ENCODE measurements at regions not wholly inside any gene's neighbourhood (a gene's known extent, or its start where the extent isn't known, plus 50 kb on each side); places are given as distances from the start of the nearest gene placed in this dataset.
"Not testable (repeated sequence)": the region's sequence is repeated elsewhere in the genome, so short reads cannot be mapped to it uniquely, and the experiment has no call there.

DNA sequence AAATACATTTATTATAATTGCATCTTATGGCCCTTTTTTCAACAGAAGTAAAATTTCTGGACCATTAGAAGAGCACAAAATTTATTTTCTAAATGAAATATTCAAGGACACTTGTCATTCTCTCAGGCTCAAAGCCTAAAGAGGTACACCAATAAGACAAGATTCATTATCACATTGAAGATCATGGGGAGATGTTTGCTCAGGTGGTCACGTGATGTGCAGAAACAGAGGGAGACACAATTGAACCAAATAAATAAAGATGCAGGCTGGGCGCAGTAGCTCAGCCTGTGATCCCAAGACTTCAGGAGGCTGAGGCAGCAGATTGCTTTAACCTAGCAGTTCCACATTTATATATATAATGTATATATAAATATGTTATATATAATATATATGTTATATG lies 53.2 kb upstream of the TMEM254 start:
- no peak for DNase-seq
- Histone ChIP-seq H3K27ac (ENCODE audit: low read length) (no peak overlapping the region), H3K36me3 (ENCODE audit: control insufficient read depth, insufficient read depth, low read length) (no peaks in the 10 kb centered on the region), H3K9me3 (replicated peaks; ENCODE audit: control insufficient read depth, low read depth, low read length) (no peaks in the 10 kb centered on the region), H3K4me3 (ENCODE audit: low read length) (no peak overlapping the region), H3K4me1 (ENCODE audit: control insufficient read depth, insufficient read depth, low read length) (no peaks in the 10 kb centered on the region), H3K27me3 (ENCODE audit: control insufficient read depth, insufficient read depth, low read length) (no peaks in the 10 kb centered on the region)
- no CpG with 5 or more reads among the region's 2 CpGs for WGBS (ENCODE audit: insufficient coverage)

DNA sequence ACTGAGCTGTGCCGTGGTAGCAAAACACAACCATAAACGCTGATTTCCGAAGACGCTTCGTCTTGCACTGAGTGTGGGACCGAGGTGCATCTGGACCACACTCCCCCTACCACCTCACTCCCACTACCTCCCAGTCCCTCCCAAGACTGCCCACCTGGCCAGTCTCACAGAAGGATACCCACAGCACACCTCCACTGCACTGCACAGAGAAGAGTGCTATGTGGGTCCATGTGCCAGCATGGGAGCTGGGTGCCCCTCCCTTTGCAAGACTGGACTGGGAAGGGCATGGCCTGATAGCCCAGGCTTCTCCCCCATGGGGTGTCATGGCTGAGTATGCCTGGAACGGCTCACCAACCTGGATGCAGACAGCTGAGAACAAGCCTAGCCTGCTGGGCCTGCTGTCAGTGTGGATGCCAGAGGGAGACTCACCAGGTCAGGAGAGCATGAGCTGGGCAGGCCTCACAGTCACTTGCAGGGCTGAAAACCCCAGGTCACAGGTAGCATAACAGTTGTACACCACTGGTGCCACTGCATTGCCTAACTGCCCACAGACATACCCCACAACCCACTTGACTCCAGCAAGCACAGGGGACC lies 56.0 kb upstream of the TMEM254 start:
- 44% methylated on average over 1 of the region's 7 CpGs for WGBS (ENCODE audit: insufficient coverage)
- not testable (repeated sequence) for H3K36me3 ChIP-seq (ENCODE audit: control insufficient read depth, insufficient read depth, low read length); H3K4me3 ChIP-seq (ENCODE audit: low read length); H3K9me3 ChIP-seq (replicated peaks; ENCODE audit: control insufficient read depth, low read depth, low read length); H3K27ac ChIP-seq (ENCODE audit: low read length); H3K4me1 ChIP-seq (ENCODE audit: control insufficient read depth, insufficient read depth, low read length); H3K27me3 ChIP-seq (ENCODE audit: control insufficient read depth, insufficient read depth, low read length); DNase-seq

DNA sequence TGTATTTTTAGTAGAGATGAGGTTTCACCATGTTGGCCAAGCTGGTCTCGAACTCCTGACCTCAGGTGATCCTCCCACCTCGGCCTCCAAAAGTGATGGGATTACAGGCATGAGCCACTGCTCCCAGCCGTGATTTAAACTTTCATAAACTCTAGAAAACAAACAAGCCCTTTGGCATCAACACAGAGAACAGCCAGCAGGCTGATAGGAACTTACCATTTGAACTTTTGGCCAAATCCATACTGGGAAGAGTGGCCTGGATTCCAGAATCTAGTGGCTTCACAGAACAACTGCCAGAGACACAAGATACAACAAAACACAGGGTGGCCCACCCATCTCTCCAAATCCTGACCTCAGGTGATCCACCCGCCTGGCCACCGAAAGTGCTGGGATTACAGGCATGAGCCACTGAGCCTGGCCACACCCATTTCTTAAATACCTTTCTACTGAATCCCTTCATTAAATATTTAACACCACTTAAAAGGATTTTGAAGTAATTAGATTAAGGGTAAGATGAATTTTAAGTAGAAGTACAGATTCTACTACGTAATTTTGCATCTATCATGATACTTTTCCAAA lies 60.0 kb upstream of the TMEM254 start:
- no CpG with 5 or more reads among the region's 6 CpGs for WGBS (ENCODE audit: insufficient coverage)

DNA sequence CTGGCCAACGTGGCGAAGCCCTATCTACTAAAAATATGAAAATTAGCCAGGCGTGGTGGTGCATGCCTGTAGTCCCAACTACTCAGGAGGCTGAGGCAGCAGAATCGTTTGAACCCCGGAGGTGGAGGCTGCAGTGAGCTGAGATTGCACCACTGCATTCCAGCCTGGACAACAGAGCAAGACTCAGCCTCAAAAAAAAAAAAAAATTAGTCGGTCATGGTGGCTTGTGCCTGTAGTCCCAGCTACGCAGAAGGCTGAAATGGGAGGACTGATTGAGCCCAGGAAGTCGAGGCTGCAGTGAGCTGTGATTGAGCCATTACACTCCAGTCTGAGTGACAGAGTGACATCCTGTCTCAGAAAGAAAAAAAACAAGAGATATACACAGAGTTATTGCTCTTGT lies 61.3 kb upstream of the TMEM254 start:
- DNase-seq; H3K36me3 ChIP-seq (ENCODE audit: control insufficient read depth, insufficient read depth, low read length); H3K4me1 ChIP-seq (ENCODE audit: control insufficient read depth, insufficient read depth, low read length); H3K27me3 ChIP-seq (ENCODE audit: control insufficient read depth, insufficient read depth, low read length); H3K9me3 ChIP-seq (replicated peaks; ENCODE audit: control insufficient read depth, low read depth, low read length); H3K4me3 ChIP-seq (ENCODE audit: low read length); H3K27ac ChIP-seq (ENCODE audit: low read length): not testable (repeated sequence)
- WGBS (ENCODE audit: insufficient coverage), result 93% methylated on average over 6 of the region's 8 CpGs

More for the DNA sequence above, 60.0 kb upstream of the TMEM254 start:
- not testable (repeated sequence) for H3K27me3 ChIP-seq (ENCODE audit: control insufficient read depth, insufficient read depth, low read length); H3K27ac ChIP-seq (ENCODE audit: low read length); H3K4me1 ChIP-seq (ENCODE audit: control insufficient read depth, insufficient read depth, low read length); H3K4me3 ChIP-seq (ENCODE audit: low read length); H3K36me3 ChIP-seq (ENCODE audit: control insufficient read depth, insufficient read depth, low read length); H3K9me3 ChIP-seq (replicated peaks; ENCODE audit: control insufficient read depth, low read depth, low read length); DNase-seq

DNA sequence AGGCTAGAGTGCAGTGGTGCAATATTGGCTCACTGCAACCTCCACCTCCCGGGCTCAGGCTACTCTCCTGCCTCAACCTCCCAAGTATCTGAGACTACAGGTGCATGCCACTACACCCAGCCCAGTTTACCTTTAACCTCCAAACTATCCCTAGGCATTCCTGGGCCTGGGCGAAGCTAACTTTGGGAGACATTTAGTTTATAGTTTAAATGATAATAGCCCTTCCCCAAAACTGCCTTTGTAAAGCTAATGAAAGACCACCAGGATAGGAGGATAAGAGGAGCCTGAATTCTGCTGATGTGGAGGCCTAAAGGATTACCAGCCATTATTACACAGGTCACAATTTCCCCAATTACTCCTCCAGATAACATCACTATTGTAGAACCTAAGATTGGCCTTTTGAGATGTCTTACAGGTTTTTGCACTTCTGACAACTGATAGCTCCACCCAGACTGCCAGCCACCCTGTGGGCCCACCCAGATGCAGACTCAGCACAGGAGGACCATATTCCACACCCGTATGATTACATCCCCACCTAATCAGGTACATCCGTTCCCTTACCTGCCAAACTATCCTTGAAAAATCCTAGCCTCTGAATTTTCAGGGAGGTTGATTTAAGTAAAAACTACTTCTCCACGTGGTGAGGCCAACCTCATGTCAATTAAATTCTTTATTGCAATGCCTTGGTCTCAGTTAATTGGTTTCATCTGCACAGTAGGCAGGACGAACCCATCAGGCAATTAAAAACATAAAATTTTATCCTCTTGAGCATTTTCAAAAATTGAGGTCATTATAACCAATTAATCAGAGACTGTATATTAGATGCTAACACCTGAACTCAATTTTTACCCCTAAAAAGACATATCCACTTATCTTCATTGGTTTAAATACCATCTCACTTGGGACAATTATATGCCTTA lies 62.3 kb upstream of the TMEM254 start:
- Histone ChIP-seq H3K27me3 (ENCODE audit: control insufficient read depth, insufficient read depth, low read length) (no peaks in the 10 kb centered on the region), H3K36me3 (ENCODE audit: control insufficient read depth, insufficient read depth, low read length) (no peaks in the 10 kb centered on the region), H3K9me3 (replicated peaks; ENCODE audit: control insufficient read depth, low read depth, low read length) (no peaks in the 10 kb centered on the region), H3K27ac (ENCODE audit: low read length) (no peak overlapping the region), H3K4me1 (ENCODE audit: control insufficient read depth, insufficient read depth, low read length) (no peaks in the 10 kb centered on the region), H3K4me3 (ENCODE audit: low read length) (no peak overlapping the region)
- WGBS (ENCODE audit: insufficient coverage), result 38% methylated on average over 2 of the region's 6 CpGs
- no peak for DNase-seq

DNA sequence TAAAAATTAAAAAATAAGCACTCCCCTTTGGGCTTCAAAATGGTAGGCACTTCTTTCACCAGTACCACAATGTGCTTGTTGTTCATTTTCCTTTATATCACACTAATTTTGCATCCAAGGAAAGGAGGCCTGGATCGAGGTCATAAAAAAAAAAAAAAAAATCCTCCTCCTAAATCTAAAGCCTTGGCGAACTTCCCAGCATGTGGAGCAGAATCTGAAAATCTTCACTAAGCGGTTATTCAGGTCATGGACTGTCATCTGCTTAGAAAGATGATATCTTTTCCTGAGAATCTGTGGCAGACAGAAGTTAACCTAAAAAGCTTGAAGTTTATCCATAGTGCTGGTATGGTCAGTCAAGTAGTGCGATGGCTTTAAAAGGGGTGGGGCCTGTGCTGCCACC lies 64.2 kb upstream of the SFTPD start:
- not testable (repeated sequence) for H3K4me1 ChIP-seq (ENCODE audit: control insufficient read depth, insufficient read depth, low read length); H3K9me3 ChIP-seq (replicated peaks; ENCODE audit: control insufficient read depth, low read depth, low read length); H3K36me3 ChIP-seq (ENCODE audit: control insufficient read depth, insufficient read depth, low read length); H3K27ac ChIP-seq (ENCODE audit: low read length); H3K4me3 ChIP-seq (ENCODE audit: low read length); H3K27me3 ChIP-seq (ENCODE audit: control insufficient read depth, insufficient read depth, low read length)
- DNase-seq, result peak; percentile 71
- WGBS (ENCODE audit: insufficient coverage), result 40% methylated on average over 1 of the region's 4 CpGs

DNA sequence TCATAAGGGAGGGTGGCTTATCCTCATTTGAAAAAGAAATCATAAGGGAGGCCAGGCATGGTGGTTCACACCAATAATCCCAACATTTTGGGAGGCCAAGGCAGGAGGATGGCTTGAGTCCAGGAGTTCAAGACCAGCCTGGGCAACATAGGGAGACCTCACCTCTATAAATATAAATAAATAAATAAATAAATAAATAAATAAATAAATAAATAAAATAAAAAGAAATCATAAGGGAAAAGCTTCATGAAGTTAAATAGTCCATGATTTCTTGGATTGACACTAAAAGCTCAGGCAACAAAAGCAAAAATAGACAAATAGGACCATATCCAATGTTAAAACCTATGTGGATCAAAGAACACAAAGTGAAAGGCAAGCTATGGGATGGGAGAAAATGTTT lies 62.2 kb upstream of the SFTPD start:
- not testable (repeated sequence) for H3K4me1 ChIP-seq (ENCODE audit: control insufficient read depth, insufficient read depth, low read length); H3K4me3 ChIP-seq (ENCODE audit: low read length); DNase-seq; H3K9me3 ChIP-seq (replicated peaks; ENCODE audit: control insufficient read depth, low read depth, low read length); H3K36me3 ChIP-seq (ENCODE audit: control insufficient read depth, insufficient read depth, low read length); H3K27ac ChIP-seq (ENCODE audit: low read length); H3K27me3 ChIP-seq (ENCODE audit: control insufficient read depth, insufficient read depth, low read length)

DNA sequence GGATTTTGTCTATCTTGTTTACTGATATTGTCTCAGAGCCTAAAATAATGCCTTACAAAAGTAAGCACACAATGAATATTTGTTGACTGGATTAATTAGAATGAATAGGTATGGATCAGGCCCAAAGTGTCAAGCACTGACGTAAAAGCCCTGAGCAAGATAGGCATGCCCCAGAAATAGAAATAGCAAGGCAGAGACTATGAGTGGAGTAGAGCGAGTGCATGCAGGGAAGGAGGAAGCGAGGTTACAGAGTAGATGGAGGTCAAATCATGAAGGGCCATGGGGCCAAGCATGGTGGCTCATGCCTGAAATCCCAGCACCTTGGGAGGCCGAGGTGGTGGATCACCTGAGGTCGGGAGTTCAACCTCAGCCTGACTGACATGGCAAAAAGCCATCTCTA lies 51.6 kb upstream of the SFTPD start:
- Histone ChIP-seq H3K27ac (ENCODE audit: low read length) (no peak overlapping the region), H3K36me3 (ENCODE audit: control insufficient read depth, insufficient read depth, low read length) (no peaks in the 10 kb centered on the region), H3K4me1 (ENCODE audit: control insufficient read depth, insufficient read depth, low read length) (peaks cover 13% of the 10 kb centered on the region), H3K9me3 (replicated peaks; ENCODE audit: control insufficient read depth, low read depth, low read length) (no peaks in the 10 kb centered on the region), H3K27me3 (ENCODE audit: control insufficient read depth, insufficient read depth, low read length) (no peaks in the 10 kb centered on the region), H3K4me3 (ENCODE audit: low read length) (no peak overlapping the region)
- WGBS (ENCODE audit: insufficient coverage), result 82% methylated on average over 5 of the region's 5 CpGs
- DNase-seq, result no peak

Measured in muscle of leg (tissue), 3 donors.